Sciatic nerve (tissue), 2 donors: ENCODE measurements at regions not wholly inside any gene's neighbourhood (a gene's known extent, or its start where the extent isn't known, plus 50 kb on each side); places are given as distances from the start of the nearest gene placed in this dataset.

ENCODE experiments used
- ATAC-seq: fragments of 200-7000 bp; cut with Tn5 transposase; one replicate; pipeline ENCODE4 v1.9.1; 2020; ENCODE audit warnings: mild to moderate bottlenecking, moderate library complexity
- DNase-seq: peaks from one replicate; pipeline ENCODE4 v3.0.0-alpha.2; 2020; ENCODE audit warnings: low spot score
- intact Hi-C: fragments of 100-400 bp; cut with DNase I; formaldehyde crosslinking; loops from one replicate; pipeline ENCODE4 v1.14.2; 2022
- donor health status: DM: no; HTN: no; CAD: no.
- donor health status: DM: no; HTN: no; CAD: no.

- DNase-seq (no peak), ATAC-seq (no peak)
- intact Hi-C loops = no loop called here
These were observed 494.2 kb downstream of the ZNF608 start for GRCh38 chr5:124252191-124252638.

GRCh38 chr5:124245276-124245675, 501.2 kb downstream of the ZNF608 start:
- intact Hi-C loops = no loop called here
- ATAC-seq (no peak), DNase-seq (no peak)

GRCh38 chr5:124240732-124241131, 505.7 kb downstream of the ZNF608 start:
- ATAC-seq (no peak), DNase-seq (no peak)
- intact Hi-C loops = no loop called here

GRCh38 chr5:124239572-124239971, 506.9 kb downstream of the ZNF608 start:
- ATAC-seq = no peak
- no peak for DNase-seq
- intact Hi-C loops = no loop called here

GRCh38 chr5:124238350-124238749, 508.1 kb downstream of the ZNF608 start:
- intact Hi-C loops = no loop called here
- ATAC-seq = no peak
- no peak for DNase-seq

GRCh38 chr5:124237206-124237695, 509.2 kb downstream of the ZNF608 start:
- intact Hi-C loops = no loop called here
- ATAC-seq = no peak
- DNase-seq = no peak

- intact Hi-C loops = no loop called here
- DNase-seq (no peak), ATAC-seq (no peak)
These were observed 509.9 kb downstream of the ZNF608 start for GRCh38 chr5:124236361-124237205.

GRCh38 chr5:124235576-124235975, 510.9 kb downstream of the ZNF608 start:
- intact Hi-C loops = no loop called here
- DNase-seq (no peak), ATAC-seq (no peak)

- DNase-seq (no peak), ATAC-seq (no peak)
- intact Hi-C loops = no loop called here
These were observed 511.5 kb downstream of the ZNF608 start for GRCh38 chr5:124234770-124235562.

- intact Hi-C loops = no loop called here
- ATAC-seq (no peak), DNase-seq (no peak)
These were observed 512.2 kb downstream of the ZNF608 start for GRCh38 chr5:124234022-124234769.

GRCh38 chr5:124232515-124232914, 513.9 kb downstream of the ZNF608 start:
- intact Hi-C loops = no loop called here
- ATAC-seq = no peak
- DNase-seq = no peak

- DNase-seq (no peak), ATAC-seq (no peak)
- intact Hi-C loops = no loop called here
These were observed 514.6 kb downstream of the ZNF608 start for GRCh38 chr5:124231802-124232201.

- ATAC-seq = no peak
- intact Hi-C loops = no loop called here
- no peak for DNase-seq
These were observed 515.2 kb downstream of the ZNF608 start for GRCh38 chr5:124231230-124231629.

- ATAC-seq = no peak
- intact Hi-C loops = no loop called here
These were observed 516.0 kb downstream of the ZNF608 start for GRCh38 chr5:124230456-124230855.

GRCh38 chr5:124229352-124229751, 517.1 kb downstream of the ZNF608 start:
- ATAC-seq = no peak
- intact Hi-C loops = no loop called here

More at GRCh38 chr5:124230456-124230855, 516.0 kb downstream of the ZNF608 start:
- no peak for DNase-seq

GRCh38 chr5:124227914-124228313, 518.5 kb downstream of the ZNF608 start:
- ATAC-seq (no peak), DNase-seq (no peak)
- intact Hi-C loops = no loop called here

More at GRCh38 chr5:124229352-124229751, 517.1 kb downstream of the ZNF608 start:
- DNase-seq = no peak

GRCh38 chr5:124220418-124220817, 526.0 kb downstream of the ZNF608 start:
- no peak for DNase-seq
- intact Hi-C loops = no loop called here

GRCh38 chr5:124212934-124213333, 533.5 kb downstream of the ZNF608 start:
- intact Hi-C loops = no loop called here

More at GRCh38 chr5:124220418-124220817, 526.0 kb downstream of the ZNF608 start:
- no peak for ATAC-seq

More at GRCh38 chr5:124212934-124213333, 533.5 kb downstream of the ZNF608 start:
- no peak for DNase-seq
- ATAC-seq = no peak
